ENCODE measurements at regions not wholly inside any gene's neighbourhood (a gene's known extent, or its start where the extent isn't known, plus 50 kb on each side); places are given as distances from the start of the nearest gene placed in this dataset.
"Not testable (repeated sequence)": the region's sequence is repeated elsewhere in the genome, so short reads cannot be mapped to it uniquely, and the experiment has no call there.

DNA sequence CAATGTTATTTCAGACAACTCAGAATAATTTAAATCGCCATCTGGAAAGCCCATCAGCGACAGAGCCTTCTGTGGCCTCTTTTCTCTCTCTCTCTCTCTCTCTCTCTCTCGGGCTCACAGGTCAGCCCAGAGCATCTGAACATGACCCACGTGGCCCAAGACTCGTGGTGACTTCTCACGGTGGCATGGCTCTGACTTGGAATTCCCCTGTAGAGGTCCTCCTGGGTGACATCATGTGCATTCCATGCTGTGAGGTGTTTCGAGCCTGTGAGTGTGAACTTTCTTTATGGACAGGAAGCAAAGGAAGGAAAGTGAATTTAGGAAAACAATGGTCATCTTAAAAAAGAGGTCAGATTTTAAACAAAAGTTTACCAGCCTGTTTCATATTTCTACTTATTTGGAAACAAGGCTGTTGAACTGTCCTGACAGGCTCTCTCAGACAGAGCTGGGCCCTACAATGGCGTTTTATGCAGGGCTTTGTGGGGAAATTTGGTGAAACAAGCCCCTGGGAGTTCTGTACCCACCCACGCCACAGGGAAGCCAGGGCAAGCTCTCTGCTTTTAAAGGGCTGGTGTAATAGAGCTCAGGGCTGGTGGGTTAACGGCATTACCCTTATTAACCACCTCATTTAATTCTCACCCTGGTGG is 359.7 kb upstream of the ZNF32 start:
- DNase-seq (ENCODE audit: low read depth in 2 of 2) = no peak

DNA sequence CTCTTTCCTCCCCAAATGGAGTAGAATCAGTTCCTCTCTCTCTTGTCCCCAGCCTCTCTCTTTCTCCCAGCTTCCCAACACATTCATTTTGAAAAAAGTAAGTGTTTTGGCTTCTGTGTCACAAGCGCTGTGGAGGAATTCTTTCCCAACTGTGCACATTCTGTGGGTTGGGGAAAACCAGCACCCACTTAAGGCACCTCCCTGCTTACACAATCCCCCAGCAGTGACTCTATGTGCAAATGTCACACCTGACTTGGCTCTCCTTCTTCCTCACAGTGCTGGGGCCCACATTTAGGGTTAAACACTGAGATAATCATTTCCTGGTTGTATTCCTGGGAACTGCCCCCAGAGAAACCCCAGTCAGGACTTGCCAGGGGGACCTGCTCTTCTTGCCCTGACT is 358.1 kb upstream of the ZNF32 start:
- DNase-seq (ENCODE audit: low read depth in 2 of 2) = no peak

DNA sequence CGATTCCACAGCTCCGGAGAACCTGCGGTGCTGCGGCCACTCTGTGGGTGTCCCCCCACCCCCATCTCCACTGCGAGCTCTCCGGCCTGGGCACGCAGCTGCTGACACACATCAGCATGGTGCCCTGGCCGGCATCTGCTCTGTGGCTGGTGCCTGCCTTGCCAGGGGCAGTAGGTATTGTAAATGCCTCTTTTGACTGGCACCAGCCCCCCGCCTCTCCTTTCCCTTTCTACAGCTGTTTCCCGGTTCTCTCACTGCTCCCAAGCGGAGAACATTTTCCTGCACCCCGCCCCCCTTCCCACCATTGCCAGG is 357.1 kb upstream of the ZNF32 start:
- no peak for DNase-seq (ENCODE audit: low read depth in 2 of 2)

DNA sequence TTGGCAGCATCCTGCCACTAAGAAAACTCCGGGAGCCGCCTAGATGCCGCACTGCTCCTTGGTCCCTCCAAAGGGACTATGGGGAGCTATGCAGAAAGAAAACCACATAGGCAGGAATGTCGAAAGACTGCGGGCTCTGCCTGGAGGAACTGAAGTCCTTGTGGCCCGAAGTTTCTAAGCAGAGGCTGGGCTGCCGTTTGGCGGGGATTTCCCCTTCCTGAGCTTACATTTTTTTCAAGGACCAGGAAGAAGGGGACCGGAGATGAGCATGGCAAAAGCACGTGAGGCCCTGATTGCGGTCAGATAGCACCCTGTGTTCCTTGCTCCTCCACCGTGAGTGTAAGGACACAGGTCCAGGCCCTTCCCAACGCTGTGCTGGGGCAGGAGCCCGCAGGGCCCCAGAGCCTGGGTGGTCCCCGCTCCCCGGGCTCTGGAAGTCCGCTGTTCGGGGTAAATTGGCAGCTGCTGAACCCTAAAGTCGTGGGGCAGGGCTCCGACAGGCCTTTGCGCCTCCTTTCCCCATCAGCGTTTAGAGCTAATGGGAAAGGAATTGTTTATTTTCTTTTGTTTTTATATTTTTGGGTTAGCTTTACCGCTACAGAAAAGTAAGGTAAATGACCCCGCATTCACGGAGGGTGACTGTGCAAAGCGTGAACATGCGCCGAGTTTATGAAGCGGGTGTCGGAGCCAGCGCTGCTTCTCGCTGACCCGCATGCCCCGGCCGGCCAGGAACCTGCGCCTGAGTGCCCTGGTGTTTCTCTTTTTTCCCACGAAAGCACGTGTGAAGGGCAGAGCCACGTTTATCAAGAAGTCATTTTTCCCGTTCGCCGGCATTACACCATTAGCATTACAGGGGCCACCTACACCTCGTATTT is 356.5 kb upstream of the ZNF32 start:
- DNase-seq (ENCODE audit: low read depth in 2 of 2) = no peak

DNA sequence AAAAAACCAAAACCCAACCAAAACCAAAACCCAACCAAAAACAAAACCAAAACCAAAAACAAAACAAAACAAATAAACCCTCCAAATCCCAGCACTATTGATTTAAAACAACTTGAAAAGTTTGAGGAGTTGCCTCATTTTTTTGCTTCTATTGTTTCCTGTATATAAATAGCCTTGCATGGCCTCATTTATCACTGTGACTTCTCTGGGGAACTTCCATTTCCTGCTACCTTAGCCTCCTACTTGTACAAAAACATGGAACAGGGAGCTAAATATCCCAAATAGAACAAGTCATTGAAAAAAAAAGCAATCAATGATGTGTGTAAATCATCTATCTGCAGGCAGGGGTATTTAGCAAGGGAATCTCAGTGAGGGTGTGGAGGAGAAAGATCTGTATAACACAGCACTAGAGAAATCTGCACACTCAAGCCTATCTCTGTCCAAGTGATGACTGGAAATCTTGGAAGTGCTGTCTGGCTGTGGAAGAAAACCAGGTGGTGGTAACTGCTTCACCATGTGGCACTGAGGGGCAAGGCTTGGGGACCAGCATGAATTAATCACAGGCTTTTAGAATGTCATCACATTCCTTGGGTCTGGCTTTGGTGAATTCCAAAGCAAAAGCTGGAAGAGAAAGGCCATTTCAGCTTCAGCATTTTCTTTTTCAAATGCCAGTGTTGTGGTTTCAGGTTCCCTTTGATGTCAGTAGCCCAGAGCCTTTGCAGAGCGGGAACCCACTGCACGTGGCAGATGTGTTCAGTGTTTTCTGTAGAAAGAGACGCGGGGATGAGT is 349.5 kb upstream of the ZNF32 start:
- no peak for DNase-seq (ENCODE audit: low read depth in 2 of 2)

DNA sequence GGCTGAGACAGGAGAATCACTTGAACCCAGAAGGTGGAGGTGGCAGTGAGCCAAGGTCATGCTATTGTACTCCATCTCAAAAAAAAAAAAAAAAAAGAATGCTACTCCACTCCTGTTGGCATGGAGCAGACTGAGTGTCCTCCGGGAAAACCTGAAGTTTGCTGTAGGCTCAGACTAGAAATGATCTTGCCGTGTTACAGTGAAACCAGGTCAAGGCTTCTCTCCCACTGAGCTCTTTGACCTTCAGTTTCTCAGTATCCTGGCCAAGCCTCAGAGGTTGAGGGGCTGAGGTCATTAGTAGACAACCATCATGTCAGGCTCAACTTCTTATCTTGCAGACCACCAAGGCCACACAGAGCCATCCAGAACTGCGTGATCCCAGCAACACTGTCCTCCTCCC is 348.6 kb upstream of the ZNF32 start:
- no peak for DNase-seq (ENCODE audit: low read depth in 2 of 2)

DNA sequence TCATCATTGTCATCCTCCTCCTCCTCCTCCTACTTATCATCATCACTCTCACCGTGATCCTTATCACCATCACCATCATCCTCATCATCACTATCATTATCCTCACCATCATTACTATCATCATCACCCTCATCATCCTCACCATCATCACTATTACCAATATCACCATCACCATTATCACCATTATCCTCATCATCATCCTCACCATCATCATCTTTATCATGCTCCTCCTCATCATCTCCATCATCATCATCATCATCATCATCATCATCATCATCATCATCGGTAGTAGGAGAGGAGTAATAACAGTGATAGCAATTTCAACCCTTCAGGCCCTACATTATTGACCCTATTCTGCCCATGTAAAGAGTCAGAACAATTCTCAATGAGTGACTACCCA is 345.9 kb upstream of the ZNF32 start:
- no peak for DNase-seq (ENCODE audit: low read depth in 2 of 2)

DNA sequence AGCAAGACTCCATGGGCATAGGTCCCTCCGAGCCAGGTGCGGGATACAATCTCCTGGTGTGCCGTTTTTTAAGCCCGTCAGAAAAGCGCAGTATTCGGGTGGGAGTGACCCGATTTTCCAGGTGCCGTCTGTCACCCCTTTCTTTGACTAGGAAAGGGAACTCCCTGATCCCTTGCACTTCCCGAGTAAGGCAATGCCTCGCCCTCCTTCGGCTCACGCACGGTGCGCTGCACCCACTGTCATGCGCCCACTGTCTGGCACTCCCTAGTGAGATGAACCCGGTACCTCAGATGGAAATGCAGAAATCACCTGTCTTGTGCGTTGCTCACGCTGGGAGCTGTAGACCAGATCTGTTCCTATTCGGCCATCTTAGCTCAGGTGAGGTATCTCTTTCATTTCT is 344.1 kb upstream of the ZNF32 start:
- DNase-seq (ENCODE audit: low read depth in 2 of 2) = not testable (repeated sequence)

DNA sequence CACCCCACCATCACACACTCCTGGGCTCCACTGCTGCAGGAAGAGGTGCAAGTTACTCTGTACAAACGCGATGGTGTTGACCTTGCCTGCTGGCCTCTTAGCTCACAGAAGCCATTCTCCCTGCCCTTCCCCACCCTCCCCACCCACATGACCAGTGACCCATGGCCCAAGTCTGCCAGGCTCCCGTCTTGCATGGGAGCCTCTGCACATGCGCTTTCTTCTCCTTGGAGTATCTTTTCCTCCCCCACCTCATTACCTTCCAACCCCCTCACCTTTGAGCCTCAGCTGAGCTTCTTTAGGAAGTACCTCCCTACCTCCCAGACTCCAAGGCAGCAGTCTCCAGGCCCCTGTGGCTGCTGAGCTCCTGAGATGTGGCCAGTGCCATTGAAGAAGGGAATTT is 337.7 kb upstream of the ZNF32 start:
- DNase-seq (ENCODE audit: low read depth in 2 of 2) = no peak

DNA sequence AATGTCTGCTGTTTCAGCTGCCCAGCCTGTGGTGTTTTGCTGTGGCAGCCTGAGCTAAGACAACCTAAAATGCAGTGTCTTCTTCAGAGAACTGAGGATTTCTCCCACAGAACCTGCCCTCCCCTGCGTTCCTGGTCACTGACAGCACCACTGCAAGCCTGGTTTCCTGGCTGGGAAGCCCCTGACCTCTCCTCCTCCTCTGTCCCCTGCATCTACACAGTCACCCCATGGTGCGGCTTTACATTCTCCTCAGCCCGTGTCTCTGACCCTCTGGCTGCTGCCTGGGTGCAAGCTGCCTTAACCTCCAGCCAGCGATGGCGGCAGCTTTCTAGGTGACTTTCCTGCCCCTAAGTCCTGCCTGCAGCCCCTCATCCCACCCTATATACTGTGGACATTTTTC is 337.3 kb upstream of the ZNF32 start:
- no peak for DNase-seq (ENCODE audit: low read depth in 2 of 2)

DNA sequence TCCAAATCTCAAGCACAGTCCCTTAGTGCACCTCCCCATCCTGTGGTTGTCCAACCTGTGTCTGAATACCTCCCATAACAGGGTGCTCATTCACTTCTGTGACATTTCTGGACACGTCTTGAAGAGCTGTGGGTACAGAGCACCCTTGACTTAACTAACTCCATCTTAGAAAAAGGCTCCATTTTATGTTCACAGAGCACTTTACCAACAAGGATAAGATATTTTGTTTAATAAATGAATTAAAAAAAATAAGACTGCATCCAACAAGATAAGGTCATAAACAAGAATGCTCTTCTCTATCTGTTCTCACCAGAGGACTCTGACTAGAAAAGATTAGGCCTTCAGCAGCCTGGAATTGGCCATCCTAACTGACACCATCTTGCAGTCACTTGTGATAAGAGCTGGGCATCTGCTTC is 335.2 kb upstream of the ZNF32 start:
- DNase-seq (ENCODE audit: low read depth in 2 of 2) = no peak

DNA sequence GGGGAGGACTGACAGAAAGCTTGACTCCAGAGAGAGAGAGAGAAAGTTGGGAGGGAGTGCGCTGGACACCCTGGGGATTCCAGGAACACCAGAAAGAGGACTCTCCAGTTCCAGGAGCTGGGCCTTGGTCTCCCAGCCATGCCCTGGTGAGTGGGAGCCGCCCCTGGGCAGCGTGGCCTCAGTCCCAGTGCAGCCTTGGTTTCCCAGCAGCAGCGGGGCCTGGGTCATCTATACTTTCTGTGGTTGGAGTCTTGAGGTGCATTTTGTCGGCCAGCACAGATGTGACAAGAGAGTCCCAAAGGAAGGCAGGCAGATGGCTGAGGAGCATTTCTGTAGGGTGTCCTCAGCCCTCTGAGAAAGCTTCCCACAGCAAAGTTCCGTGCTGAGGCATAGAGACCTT is 334.7 kb upstream of the ZNF32 start:
- no peak for DNase-seq (ENCODE audit: low read depth in 2 of 2)

DNA sequence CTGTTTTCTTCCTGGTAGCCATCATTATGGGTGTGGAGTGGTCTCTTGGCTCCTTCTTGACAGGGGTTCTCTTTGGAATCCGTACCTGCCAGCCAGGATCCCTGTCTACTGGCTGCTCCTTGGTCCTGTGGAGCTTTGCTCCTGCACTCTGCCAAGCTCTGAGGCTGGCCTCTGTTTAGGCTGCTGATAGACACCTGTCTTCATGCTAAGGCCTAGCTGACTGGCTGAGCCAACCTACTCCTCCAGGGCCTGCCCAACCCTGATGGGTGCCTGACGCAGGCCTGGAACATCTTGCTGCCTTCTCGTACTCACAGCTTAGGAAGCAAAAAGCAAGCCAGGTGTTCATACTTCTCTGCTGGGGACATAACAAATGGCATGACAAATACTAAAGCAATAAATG is 333.6 kb upstream of the ZNF32 start:
- no peak for DNase-seq (ENCODE audit: low read depth in 2 of 2)

DNA sequence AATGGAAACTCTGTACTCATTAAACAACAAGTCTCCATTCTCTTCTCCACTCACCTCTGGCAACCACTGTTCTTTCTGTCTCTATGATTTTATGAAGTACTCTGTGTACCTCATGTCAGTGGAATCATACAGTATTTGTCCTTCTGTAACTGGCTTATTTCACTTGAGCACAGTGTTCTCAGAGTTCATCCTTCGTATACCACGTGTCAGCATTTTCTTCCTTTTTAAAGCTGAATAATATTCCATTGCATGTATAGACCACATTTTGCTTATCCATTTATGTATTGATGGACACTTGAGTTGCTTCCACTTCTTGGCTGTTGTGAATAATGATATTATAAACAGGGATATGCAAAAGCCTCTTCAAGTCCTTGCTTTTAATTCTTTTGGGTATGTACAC is 333.0 kb upstream of the ZNF32 start:
- no peak for DNase-seq (ENCODE audit: low read depth in 2 of 2)

DNA sequence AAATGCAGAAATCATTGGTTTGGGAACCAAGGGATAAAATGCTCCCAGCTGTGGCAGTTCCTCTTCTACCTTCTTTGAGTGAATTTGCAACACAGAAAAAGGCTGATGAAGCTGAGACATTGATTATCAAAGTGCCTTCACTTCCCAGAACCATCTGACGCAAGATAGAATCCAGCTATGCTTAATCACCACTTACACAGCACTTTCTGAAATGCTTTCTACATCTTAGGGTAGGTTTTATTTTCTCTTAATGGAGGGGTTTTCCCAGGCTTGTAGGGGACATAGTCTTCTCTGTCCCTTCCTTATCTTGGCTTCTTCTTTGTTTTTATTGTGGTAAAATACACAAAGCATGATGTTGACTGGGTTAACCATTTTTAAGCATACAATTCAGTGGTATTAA is 332.6 kb upstream of the ZNF32 start:
- no peak for DNase-seq (ENCODE audit: low read depth in 2 of 2)

DNA sequence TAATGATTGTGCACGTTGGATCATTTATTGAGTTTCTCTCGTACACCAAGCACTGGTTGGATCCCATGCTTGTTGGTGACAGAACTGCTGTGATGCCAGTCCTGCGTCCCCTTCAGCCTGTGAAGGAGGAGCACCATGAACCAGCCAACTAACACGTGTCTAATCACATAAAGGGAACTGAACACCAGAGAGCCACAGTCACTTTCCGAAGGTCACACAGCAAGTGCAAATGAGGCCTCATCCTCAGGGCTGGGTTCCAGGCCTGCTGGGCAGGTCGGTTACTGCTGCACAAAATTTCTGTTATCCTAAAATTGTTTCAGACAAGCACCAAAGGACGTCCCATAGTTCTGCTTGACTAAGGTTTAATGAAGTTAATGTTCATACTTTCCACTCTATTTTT is 332.0 kb upstream of the ZNF32 start:
- DNase-seq (ENCODE audit: low read depth in 2 of 2) = no peak

DNA sequence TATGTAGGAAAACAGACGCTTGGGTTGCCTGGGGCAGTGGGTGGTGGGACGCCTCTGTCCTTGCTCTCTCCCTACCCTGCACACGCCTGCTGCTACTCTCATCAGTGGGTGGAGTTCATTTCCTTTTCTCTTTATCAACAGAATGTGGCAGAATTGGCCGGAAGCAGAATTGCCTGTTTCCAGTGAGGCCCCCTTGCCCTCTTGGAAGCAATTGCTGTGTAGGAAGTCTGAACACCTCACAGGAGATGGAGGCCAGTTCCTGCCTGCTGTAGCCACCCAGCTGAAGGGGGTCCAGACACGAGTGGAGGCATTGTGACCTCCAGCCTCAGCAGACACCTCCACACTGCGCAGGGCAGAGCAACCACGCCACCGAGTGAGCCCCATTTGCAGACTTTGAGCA is 331.6 kb upstream of the ZNF32 start:
- no peak for DNase-seq (ENCODE audit: low read depth in 2 of 2)

DNA sequence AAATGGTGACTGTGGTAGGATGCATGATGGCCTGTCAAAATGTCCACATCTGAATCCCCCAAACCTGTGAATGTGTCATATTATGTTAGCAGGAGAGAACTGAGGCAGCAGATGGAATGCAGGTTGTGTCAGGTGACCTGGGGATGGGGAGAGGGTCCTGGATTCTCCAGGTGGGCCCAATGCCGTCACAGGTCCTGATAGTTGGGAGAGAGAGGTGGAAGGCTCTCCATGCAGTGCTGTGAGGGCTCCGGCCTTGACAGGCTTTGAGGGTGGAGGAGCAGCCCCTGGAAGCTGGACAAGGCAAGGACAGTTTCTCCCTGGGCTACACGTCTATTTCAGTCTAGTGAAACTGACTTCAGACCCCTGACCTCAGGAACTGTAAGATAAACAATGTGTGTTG is 330.9 kb upstream of the ZNF32 start:
- no peak for DNase-seq (ENCODE audit: low read depth in 2 of 2)

DNA sequence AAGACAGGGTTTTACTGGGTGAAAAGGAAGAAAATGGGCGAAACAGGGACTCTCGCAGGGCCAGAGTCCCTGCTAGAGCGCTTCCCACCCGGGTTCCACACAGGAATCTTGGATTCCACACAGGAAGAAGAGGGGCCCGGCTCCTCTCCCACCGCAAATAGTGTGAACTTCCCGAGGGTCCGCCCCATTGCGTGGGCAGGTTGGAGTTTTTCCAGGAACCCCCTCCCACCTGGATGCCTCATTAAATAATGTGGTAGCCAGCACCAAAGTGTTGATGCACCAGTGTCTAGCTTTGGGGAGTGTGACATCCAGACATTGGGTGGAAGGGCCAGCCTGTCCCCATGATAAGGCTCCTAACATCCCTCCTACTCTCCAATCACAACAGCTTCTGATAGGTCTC is 330.3 kb upstream of the ZNF32 start:
- no peak for DNase-seq (ENCODE audit: low read depth in 2 of 2)

DNA sequence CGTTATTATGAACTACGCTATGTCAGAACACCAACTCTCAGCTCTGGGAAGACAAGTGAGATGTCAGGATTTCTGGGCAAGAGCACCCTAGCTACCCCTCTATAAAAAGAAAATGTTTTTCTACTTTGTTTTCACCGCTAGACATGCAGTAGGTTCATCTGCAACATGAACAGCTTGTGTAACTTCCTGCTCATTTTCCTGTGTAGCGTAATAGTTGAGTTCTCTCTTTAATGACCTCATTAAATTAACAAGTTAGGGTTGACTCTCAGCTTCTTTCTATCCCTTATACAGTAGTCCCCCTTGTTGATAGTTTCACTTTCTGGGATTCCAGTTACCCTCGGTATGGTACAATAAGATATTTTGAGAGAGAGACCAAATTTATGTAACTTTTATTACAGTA is 329.4 kb upstream of the ZNF32 start:
- no peak for DNase-seq (ENCODE audit: low read depth in 2 of 2)

DNA sequence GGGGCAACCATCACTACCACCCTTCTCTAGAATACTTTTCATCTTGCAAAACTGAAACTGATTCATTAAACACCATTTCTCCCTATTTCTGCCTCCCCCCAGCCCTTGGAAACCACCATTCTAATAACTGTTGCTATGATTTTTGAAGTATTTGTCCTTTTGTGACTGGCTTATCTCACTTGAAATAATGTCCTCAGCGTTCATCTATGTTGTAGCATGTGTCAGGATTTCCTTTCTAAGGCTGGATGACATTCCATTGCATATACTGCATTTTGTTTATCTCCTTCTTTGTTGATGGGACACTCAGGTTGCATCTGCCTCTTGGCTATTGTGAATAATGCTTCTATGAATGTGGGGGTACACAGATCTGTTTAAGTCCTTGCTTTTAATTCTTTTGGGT is 327.6 kb upstream of the ZNF32 start:
- DNase-seq (ENCODE audit: low read depth in 2 of 2) = no peak

DNA sequence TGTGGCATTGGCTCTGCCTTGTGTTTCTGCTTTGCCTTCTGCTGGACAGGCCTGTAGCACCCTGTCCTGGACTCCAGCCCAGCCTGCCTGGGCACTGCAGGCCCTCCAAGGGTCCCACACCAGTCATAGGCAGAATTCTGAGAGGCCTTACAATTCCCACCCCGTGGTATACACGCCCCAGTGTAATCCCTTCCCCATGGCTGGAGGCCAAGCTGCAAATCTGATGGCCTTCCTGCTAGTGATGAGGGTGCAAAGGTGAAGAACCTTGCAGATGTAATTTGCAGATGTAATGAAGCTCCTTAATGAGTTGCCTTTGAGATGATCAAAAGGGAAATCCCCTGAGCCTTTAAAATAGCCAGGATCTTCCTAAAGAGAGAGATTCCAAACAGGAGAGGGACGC is 325.1 kb upstream of the ZNF32 start:
- DNase-seq (ENCODE audit: low read depth in 2 of 2) = no peak
